Mucosa of rectum (tissue), 2 donors: ENCODE measurements at regions not wholly inside any gene's neighbourhood (a gene's known extent, or its start where the extent isn't known, plus 50 kb on each side); places are given as distances from the start of the nearest gene placed in this dataset.

Experiments
- H3K27ac ChIP-seq, 2 donors: one replicate each; pipeline ENCODE4 v1.7.0; 2013; ENCODE audit warnings: inconsistent platforms in 2 of 2, low read depth in 2 of 2, low read length in 2 of 2
- H3K27me3 ChIP-seq, 2 donors: one replicate each; pipeline ENCODE4 v1.7.0; 2013; ENCODE audit warnings: low read length in 2 of 2; ENCODE audit not compliant: control insufficient read depth in 2 of 2, insufficient read depth in 2 of 2
- H3K36me3 ChIP-seq, 2 donors: one replicate each; pipeline ENCODE4 v1.7.0; 2013; ENCODE audit warnings: low read length in 2 of 2; ENCODE audit not compliant: control insufficient read depth in 2 of 2, insufficient read depth in 2 of 2
- H3K4me1 ChIP-seq, 2 donors: one replicate each; pipeline ENCODE4 v1.7.0; 2013; ENCODE audit warnings: low read length in 2 of 2, mild to moderate bottlenecking in 1 of 2; ENCODE audit not compliant: control insufficient read depth in 2 of 2, insufficient read depth in 2 of 2
- H3K4me3 ChIP-seq, 2 donors: one replicate each; pipeline ENCODE4 v1.7.0; 2013; ENCODE audit warnings: low read length in 2 of 2
- H3K9ac ChIP-seq, 2 donors: one replicate each; pipeline ENCODE4 v1.7.0; 2013; ENCODE audit warnings: low read length in 2 of 2, low read depth in 1 of 2, mild to moderate bottlenecking in 1 of 2
- H3K9me3 ChIP-seq, 2 donors: one replicate each; pipeline ENCODE4 v1.7.0; 2013; ENCODE audit warnings: low read length in 2 of 2; ENCODE audit not compliant: control insufficient read depth in 2 of 2
- donor health status: healthy.
- donor health status: Normal muscosa, but diverticular disease.

DNA sequence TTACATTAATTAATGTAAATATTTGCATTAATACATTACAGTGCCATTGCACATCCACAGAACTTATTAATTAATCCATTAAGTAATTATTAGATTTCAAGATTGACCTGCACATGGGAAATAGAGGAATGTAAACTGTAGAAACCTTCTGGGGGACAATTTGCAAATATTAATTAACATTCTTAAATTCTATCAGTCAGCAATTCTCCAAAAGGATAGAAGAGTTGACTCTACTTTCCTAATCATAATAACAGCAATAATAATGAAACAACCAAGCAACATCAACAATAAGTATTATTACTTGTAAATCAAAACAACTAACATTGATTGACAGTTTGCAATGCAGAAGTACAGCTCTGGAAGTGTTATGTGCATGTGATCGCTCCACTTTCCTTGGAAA, 281.6 kb upstream of the CRIM1 start:
- H3K27ac ChIP-seq = no peak overlapping the region

DNA sequence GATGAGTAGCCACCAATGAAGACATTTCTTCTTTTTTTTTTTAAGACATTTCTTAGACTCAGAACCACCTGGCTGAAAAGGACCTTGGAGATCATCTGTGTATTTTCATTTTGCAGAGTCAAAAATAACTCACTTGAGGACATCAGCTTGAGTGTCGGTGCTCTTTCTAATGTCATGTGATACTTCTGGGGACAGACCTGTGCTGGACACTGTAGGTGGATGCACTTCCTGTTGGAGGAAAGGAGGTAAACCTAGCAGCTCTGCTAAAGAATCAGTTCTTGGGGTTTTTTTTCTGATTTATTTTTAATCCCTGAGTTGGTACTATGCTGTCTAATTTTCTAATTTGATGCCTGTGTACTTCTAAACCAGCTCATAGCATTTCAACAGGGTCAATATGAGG, 283.9 kb upstream of the CRIM1 start:
- Histone ChIP-seq H3K9ac (no peak overlapping the region), H3K27me3 (peaks cover 0 to 4% of the 10 kb centered on the region in 2 donors), H3K9me3 (no peaks in the 10 kb centered on the region)

More for the DNA sequence above, 281.6 kb upstream of the CRIM1 start:
- H3K27me3 ChIP-seq = peaks cover 0 to 4% of the 10 kb centered on the region in 2 donors
- H3K9ac ChIP-seq = no peak overlapping the region
- H3K4me1 ChIP-seq = no peaks in the 10 kb centered on the region
- H3K9me3 ChIP-seq = no peaks in the 10 kb centered on the region
- H3K4me3 ChIP-seq = no peak overlapping the region
- no peaks in the 10 kb centered on the region for H3K36me3 ChIP-seq

GRCh38 chr2:36069074-36069473, 286.5 kb upstream of the CRIM1 start:
- Histone ChIP-seq H3K4me3 (no peak overlapping the region), H3K9ac (no peak overlapping the region), H3K9me3 (no peaks in the 10 kb centered on the region), H3K27me3 (peaks cover 0 to 4% of the 10 kb centered on the region in 2 donors), H3K36me3 (no peaks in the 10 kb centered on the region), H3K4me1 (no peaks in the 10 kb centered on the region), H3K27ac (no peak overlapping the region)

More for the DNA sequence above, 283.9 kb upstream of the CRIM1 start:
- no peaks in the 10 kb centered on the region for H3K36me3 ChIP-seq
- H3K4me3 ChIP-seq = no peak overlapping the region
- no peaks in the 10 kb centered on the region for H3K4me1 ChIP-seq
- H3K27ac ChIP-seq = no peak overlapping the region

DNA sequence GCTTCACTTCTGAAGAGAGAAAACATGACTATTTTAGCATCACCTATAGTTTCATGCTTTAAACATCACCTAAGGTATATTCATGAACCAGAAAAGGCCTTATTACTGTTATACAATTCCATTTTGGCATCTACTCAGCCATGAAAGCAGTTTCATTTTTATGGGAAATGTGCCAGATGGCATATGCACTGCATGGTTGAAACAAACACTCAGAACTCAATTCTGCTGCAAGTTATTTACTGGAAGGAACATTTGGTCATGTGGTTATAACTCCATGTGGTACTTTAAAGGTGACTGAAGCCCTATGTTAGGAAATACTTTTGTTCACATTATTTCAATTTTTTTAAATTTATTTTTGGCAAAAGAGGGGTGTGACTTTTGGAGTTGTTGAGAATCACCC, 287.5 kb upstream of the CRIM1 start:
- Histone ChIP-seq H3K4me1 (no peaks in the 10 kb centered on the region), H3K9me3 (no peaks in the 10 kb centered on the region), H3K27me3 (peaks cover 0 to 4% of the 10 kb centered on the region in 2 donors), H3K27ac (no peak overlapping the region), H3K9ac (no peak overlapping the region), H3K36me3 (no peaks in the 10 kb centered on the region), H3K4me3 (no peak overlapping the region)

DNA sequence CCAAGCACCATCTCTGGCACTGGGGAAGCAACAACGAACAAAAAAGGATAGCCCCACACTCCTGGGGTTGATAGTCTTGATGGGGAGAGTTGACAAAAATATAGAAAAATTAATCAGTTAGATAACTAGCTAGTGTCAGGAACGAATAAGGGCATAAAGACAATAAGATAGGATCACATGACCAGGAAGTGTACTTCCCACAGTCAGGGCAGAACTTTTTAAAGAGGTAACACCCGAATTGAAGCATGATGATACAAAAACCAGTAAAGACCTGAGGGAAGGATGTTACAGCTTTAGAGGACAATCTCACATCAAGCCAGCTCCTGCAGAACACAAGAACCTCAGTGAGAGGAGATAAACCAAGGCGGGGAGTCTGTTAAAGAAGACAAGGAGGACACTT, 295.4 kb upstream of the CRIM1 start:
- no peaks in the 10 kb centered on the region for H3K9me3 ChIP-seq
- peak overlapping the region; percentile 14 to 59 for H3K4me3 ChIP-seq
- no peak overlapping the region for H3K9ac ChIP-seq
- peak overlapping the region; percentile 69 to 71 for H3K27ac ChIP-seq
- H3K36me3 ChIP-seq = no peaks in the 10 kb centered on the region
- no peaks in the 10 kb centered on the region for H3K27me3 ChIP-seq
- H3K4me1 ChIP-seq = peaks cover 0 to 3% of the 10 kb centered on the region in 2 donors

DNA sequence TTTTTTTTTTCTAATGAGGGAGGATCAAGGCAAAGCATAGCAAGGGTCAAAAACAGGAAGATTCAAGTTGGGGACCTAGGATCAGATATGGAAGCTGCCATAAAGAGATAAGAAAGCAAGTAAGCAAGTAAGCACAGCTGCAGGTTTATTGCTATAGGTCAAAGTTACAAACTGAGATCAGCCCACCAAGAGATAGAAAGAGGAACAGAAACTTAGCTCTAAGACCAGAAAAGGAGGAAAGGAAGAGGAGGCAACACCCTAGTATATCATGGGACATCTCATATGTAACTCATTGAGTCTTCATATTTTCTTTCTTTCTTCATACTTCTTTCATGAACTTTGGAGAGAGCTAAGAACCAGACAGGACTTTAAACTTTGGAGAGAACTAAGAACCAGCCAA, 295.9 kb upstream of the CRIM1 start:
- H3K27ac ChIP-seq = peak overlapping the region; percentile 69 to 71
- H3K4me3 ChIP-seq = peak overlapping the region; percentile 14 to 59
- no peak overlapping the region for H3K9ac ChIP-seq
- H3K9me3 ChIP-seq = no peaks in the 10 kb centered on the region
- H3K27me3 ChIP-seq = no peaks in the 10 kb centered on the region
- H3K36me3 ChIP-seq = no peaks in the 10 kb centered on the region
- peaks cover 0 to 3% of the 10 kb centered on the region in 2 donors for H3K4me1 ChIP-seq

DNA sequence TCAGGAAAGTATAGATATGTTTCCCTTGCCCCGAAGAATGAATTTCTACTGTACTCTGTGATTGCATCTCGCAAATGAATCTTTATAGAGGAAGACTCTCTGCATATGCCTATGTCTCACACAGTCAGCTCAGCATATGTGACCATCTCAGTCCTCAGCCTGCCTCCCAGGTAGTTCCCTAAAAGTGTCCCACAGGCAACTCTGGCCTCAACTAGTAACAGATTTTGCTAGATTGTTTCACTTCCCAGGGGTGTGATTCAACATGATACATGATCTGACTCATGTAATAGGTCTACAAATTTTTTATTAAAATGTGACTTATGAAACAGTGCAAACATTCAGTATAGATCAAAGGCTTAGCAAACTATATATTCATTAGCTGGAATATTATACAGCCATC, 296.6 kb upstream of the CRIM1 start:
- no peaks in the 10 kb centered on the region for H3K27me3 ChIP-seq
- H3K9ac ChIP-seq = no peak overlapping the region
- H3K9me3 ChIP-seq = no peaks in the 10 kb centered on the region

DNA sequence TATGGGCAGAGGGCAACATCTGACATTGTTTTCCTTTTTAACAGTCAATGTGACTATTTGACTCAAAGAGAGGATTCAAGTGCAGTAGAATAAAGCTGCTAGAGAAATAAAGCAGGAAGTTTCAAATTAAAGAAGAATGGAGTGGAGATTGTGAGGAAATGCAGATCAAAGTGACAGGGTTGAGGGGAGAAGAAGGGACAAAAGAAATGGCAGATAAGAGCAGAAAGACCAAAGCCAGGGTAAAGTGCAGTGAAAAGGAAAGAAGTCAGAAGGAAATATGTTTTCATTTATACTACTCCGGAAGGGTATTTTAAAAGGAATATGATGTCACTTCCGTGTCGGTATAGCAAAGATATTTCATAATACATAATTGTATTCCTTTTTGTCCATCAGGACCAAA, 297.5 kb upstream of the CRIM1 start:
- peaks cover 0 to 3% of the 10 kb centered on the region in 2 donors for H3K4me1 ChIP-seq
- no peak overlapping the region for H3K9ac ChIP-seq
- no peaks in the 10 kb centered on the region for H3K27me3 ChIP-seq

More for the DNA sequence above, 296.6 kb upstream of the CRIM1 start:
- no peak overlapping the region for H3K4me3 ChIP-seq
- H3K27ac ChIP-seq = no peak overlapping the region
- H3K36me3 ChIP-seq = no peaks in the 10 kb centered on the region
- H3K4me1 ChIP-seq = peaks cover 0 to 3% of the 10 kb centered on the region in 2 donors

GRCh38 chr2:36052819-36053218, 302.8 kb upstream of the CRIM1 start:
- Histone ChIP-seq H3K27ac (no peak overlapping the region), H3K27me3 (no peaks in the 10 kb centered on the region), H3K9me3 (no peaks in the 10 kb centered on the region), H3K36me3 (no peaks in the 10 kb centered on the region), H3K4me3 (no peak overlapping the region), H3K9ac (no peak overlapping the region), H3K4me1 (no peaks in the 10 kb centered on the region)

More for the DNA sequence above, 297.5 kb upstream of the CRIM1 start:
- no peak overlapping the region for H3K27ac ChIP-seq
- H3K4me3 ChIP-seq = no peak overlapping the region
- no peaks in the 10 kb centered on the region for H3K36me3 ChIP-seq
- H3K9me3 ChIP-seq = no peaks in the 10 kb centered on the region

DNA sequence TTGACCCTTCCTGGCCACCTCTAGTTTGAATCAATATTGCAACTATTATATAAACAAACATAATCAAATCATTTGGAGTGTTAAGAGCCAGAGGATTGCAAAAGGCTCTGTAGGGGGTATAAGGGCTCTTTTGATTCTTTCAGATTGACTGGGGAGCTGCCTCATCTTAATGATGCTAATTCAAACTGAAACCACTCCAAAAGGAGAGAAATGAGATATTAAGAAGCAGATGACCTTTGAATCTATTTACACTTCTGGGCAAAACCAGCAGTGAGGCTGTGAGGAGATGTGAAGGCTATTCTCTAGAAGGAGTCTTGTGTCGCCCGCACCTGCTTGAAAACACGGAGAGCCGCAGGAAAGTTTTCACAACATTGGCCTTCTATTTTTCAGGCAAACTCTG, 311.2 kb upstream of the CRIM1 start:
- Histone ChIP-seq H3K27me3 (no peaks in the 10 kb centered on the region), H3K4me1 (no peaks in the 10 kb centered on the region), H3K27ac (no peak overlapping the region), H3K36me3 (no peaks in the 10 kb centered on the region), H3K9ac (no peak overlapping the region), H3K9me3 (no peaks in the 10 kb centered on the region), H3K4me3 (no peak overlapping the region)

- H3K36me3 ChIP-seq = no peaks in the 10 kb centered on the region
Measured at GRCh38 chr2:36035137-36035536, 320.4 kb upstream of the CRIM1 start.

More at GRCh38 chr2:36035137-36035536, 320.4 kb upstream of the CRIM1 start:
- Histone ChIP-seq H3K9me3 (no peaks in the 10 kb centered on the region), H3K4me3 (no peak overlapping the region), H3K4me1 (no peaks in the 10 kb centered on the region), H3K27ac (no peak overlapping the region), H3K9ac (no peak overlapping the region), H3K27me3 (no peaks in the 10 kb centered on the region)
